GM12878 (cell line): ENCODE measurements at regions not wholly inside any gene's neighbourhood (a gene's known extent, or its start where the extent isn't known, plus 50 kb on each side); places are given as distances from the start of the nearest gene placed in this dataset.

Source experiments
- ATAC-seq: fragments of 200-7000 bp; cut with Tn5 transposase; 3 replicates; pipeline ENCODE4 v1.9.1; 2020; ENCODE audit warnings: mild to moderate bottlenecking, moderate library complexity
- BruUV-seq: library from RNA; stranded (reverse); fragments of 400-500 nt; replicated peaks from 2 replicates; lab custom pipeline; 2021; lab: Mats Ljungman, UMichigan
- CTCF ChIA-PET: fragments of 300-600 bp; sonication (Branson Sonifier 250); formaldehyde crosslinking; extraction: SDS; loops from one replicate; lab custom pipeline; 2021; ENCODE audit warnings: inconsistent platforms; lab: Yijun Ruan, JAX
- POLR2A ChIA-PET: fragments of 350-600 bp; formaldehyde crosslinking; extraction: SDS; loops from one replicate; lab custom pipeline; 2021; ENCODE audit warnings: inconsistent platforms; lab: Charles Lee
- RAD21 ChIA-PET: fragments of 300-600 bp; sonication (Branson Sonifier 250); formaldehyde crosslinking; loops from one replicate; lab custom pipeline; 2023; ENCODE audit warnings: antibody characterized with exemption; ENCODE audit not compliant: unreplicated experiment; lab: Charles Lee
- SMC1A ChIA-PET: fragments of 300-600 bp; sonication (Branson Sonifier 250); formaldehyde crosslinking; loops from one replicate; lab custom pipeline; 2023; ENCODE audit not compliant: unreplicated experiment, uncharacterized antibody; lab: Charles Lee
- DNase-seq: peaks from one replicate; pipeline ENCODE4 v3.0.0-alpha.2; 2011; ENCODE audit warnings: low read depth, low spot score
- FAIRE-seq: peaks from 3 replicates; lab custom pipeline; 2011; peaks lifted over from hg19 to GRCh38; lab: Jason Lieb, UNC
- H2AFZ ChIP-seq: 2 replicates; pipeline ENCODE4 v1.6.0; 2011; ENCODE audit warnings: low read depth, low read length, control low read depth; ENCODE audit not compliant: control insufficient read depth
- H3K27ac ChIP-seq: 2 replicates; pipeline ENCODE4 v1.5.1; 2011; ENCODE audit warnings: control low read depth; ENCODE audit not compliant: control insufficient read depth, insufficient read depth
- H3K27me3 ChIP-seq, 2 experiments: replicated peaks in 1 of 2; 2 replicates each; pipeline versions ENCODE4 v1.6.0 to v1.6.1; 2011; ENCODE audit warnings: low read length in 1 of 2; ENCODE audit not compliant: control insufficient read depth in 2 of 2, insufficient read depth in 2 of 2
- H3K36me3 ChIP-seq, 2 experiments: 2 replicates each; pipeline ENCODE4 v1.5.1; 2011; ENCODE audit warnings: low read length in 1 of 2; ENCODE audit not compliant: control insufficient read depth in 2 of 2, insufficient read depth in 2 of 2
- H3K4me1 ChIP-seq: 2 replicates; pipeline ENCODE4 v1.6.1; 2011; ENCODE audit warnings: mild to moderate bottlenecking, low read length, moderate library complexity, mixed read lengths; ENCODE audit not compliant: control insufficient read depth, insufficient read depth
- H3K4me2 ChIP-seq: 2 replicates; pipeline ENCODE4 v1.6.0; 2011; ENCODE audit warnings: control low read depth; ENCODE audit not compliant: control insufficient read depth, insufficient read depth
- H3K4me3 ChIP-seq: fragments of 200-600 bp; sonication (generic); 2 replicates; pipeline ENCODE4 v1.5.1; 2016
- H3K79me2 ChIP-seq: 2 replicates; pipeline ENCODE4 v1.6.0; 2011; ENCODE audit warnings: low read length; ENCODE audit not compliant: control insufficient read depth, insufficient read depth
- H3K9ac ChIP-seq: 2 replicates; pipeline ENCODE4 v1.8.0; 2011; ENCODE audit warnings: low read length, control low read depth, mixed read lengths; ENCODE audit not compliant: control insufficient read depth, insufficient read depth
- H3K9me3 ChIP-seq: replicated peaks from 3 replicates; pipeline ENCODE4 v1.5.1; 2011; ENCODE audit warnings: mild to moderate bottlenecking, low read length; ENCODE audit not compliant: control insufficient read depth, insufficient read depth
- H4K20me1 ChIP-seq: 2 replicates; pipeline ENCODE4 v1.6.0; 2011; ENCODE audit not compliant: control insufficient read depth, insufficient read depth
- CBX3 ChIP-seq: fragments of 200-600 bp; sonication (generic); IDR thresholded peaks from 2 replicates; pipeline ENCODE4 v1.6.1; 2016; ENCODE audit warnings: low read depth, borderline replicate concordance
- E2F8 ChIP-seq: fragments of 450-650 bp; IDR thresholded peaks from 2 replicates; pipeline ENCODE4 v1.6.1; 2018; ENCODE audit warnings: mild to moderate bottlenecking, low read depth, moderate library complexity; ENCODE audit not compliant: partially characterized antibody
- IKZF2 ChIP-seq, 2 experiments: fragments of 450-650 bp; IDR thresholded peaks; 2 replicates each; pipeline ENCODE4 v1.6.1; 2017; ENCODE audit warnings: mild to moderate bottlenecking in 2 of 2, moderate library complexity in 2 of 2
- IRF3 ChIP-seq: fragments of 450-650 bp; IDR thresholded peaks from 2 replicates; pipeline ENCODE4 v1.6.1; 2014; ENCODE audit warnings: mild to moderate bottlenecking
- MAX ChIP-seq: IDR thresholded peaks from 2 replicates; pipeline ENCODE4 v1.6.1; 2012; ENCODE audit warnings: low read depth, low read length, improper control_type of control experiment
- PRDM15 ChIP-seq: fragments of 450-650 bp; formaldehyde crosslinking; IDR thresholded peaks from 2 replicates; pipeline ENCODE4 v1.4.0; 2020; ENCODE audit warnings: mild to moderate bottlenecking, moderate library complexity
- RFX5 ChIP-seq: IDR thresholded peaks from 2 replicates; pipeline ENCODE4 v1.6.1; 2011; ENCODE audit warnings: low read depth, low read length, improper control_type of control experiment
- SUZ12 ChIP-seq: fragments of 200-600 bp; sonication (generic); IDR thresholded peaks from one replicate; pipeline ENCODE4 v1.6.1; 2018; ENCODE audit warnings: antibody characterized with exemption, mild to moderate bottlenecking; ENCODE audit not compliant: unreplicated experiment
- WGBS: methylation state at CpG from one replicate; pipeline ENCODE4 v1.1.6; 2016; ENCODE audit warnings: low lambda C conversion rate; ENCODE audit not compliant: insufficient replicate concordance, insufficient coverage; ENCODE audit errors: missing lambda C conversion rate; 5-methylcytosine and 5-hydroxymethylcytosine counted together
- in situ Hi-C: fragments of 300-500 bp; cut with MboI; formaldehyde crosslinking; loops from 9 replicates; pipeline ENCODE4 v1.14.3; 2018; ENCODE audit warnings: mixed read lengths
- intact Hi-C: fragments of 100-400 bp; cut with micrococcal nuclease; formaldehyde crosslinking; loops from one replicate; pipeline ENCODE4 v1.14.2; 2022; ENCODE audit not compliant: unreplicated experiment

GRCh38 chr6:170157567-170158218, 133.2 kb downstream of the DLL1 start (continued):
- TF ChIP-seq PRDM15 (CRISPR knock-in tag): no peak

- no peak for FAIRE-seq
These were observed 134.2 kb downstream of the DLL1 start for GRCh38 chr6:170156448-170157375.

More at GRCh38 chr6:170156448-170157375, 134.2 kb downstream of the DLL1 start:
- H3K27me3 ChIP-seq: peaks cover 0 to 3% of the 10 kb centered on the region in 2 experiments; a peak in 1 of 4 replicates
- 56% methylated on average over 34 of the region's 34 CpGs for WGBS
- no peak overlapping the region for H2AFZ ChIP-seq
- no TSS peak for BruUV-seq
- no peaks in the 10 kb centered on the region for H3K79me2 ChIP-seq
- TF ChIP-seq SUZ12: no peak
- TF ChIP-seq MAX: no peak
- no peak for TF ChIP-seq IKZF2 (IDR thresholded peaks at IDR 0.05)
- no peak for TF ChIP-seq IRF3
- no peak for TF ChIP-seq CBX3
- no peak for TF ChIP-seq RFX5
- no peak for TF ChIP-seq E2F8
- ATAC-seq: no peak
- POLR2A ChIA-PET: no interaction called here
- no peaks in the 10 kb centered on the region; the same call in 2 of the 3 replicates for H3K9me3 ChIP-seq
- in situ Hi-C loops: no loop called here
- no peaks in the 10 kb centered on the region for H3K36me3 ChIP-seq
- no peaks in the 10 kb centered on the region for H4K20me1 ChIP-seq
- H3K4me1 ChIP-seq: no peaks in the 10 kb centered on the region
- H3K4me2 ChIP-seq: no peak overlapping the region
- intact Hi-C loops: no loop called here
- CTCF ChIA-PET: no interaction called here
- no peak overlapping the region for H3K4me3 ChIP-seq
- RAD21 ChIA-PET: no interaction called here
- H3K9ac ChIP-seq: no peak overlapping the region
- DNase-seq: no peak
- no peak overlapping the region for H3K27ac ChIP-seq
- SMC1A ChIA-PET: no interaction called here
